HG03064 (cell line): ENCODE measurements at regions not wholly inside any gene's neighbourhood (a gene's known extent, or its start where the extent isn't known, plus 50 kb on each side); places are given as distances from the start of the nearest gene placed in this dataset.

ENCODE experiments used
- ATAC-seq: cut with Tn5 transposase; IDR thresholded peaks from one replicate; pipeline ENCODE4 v1.9.1; 2021; ENCODE audit warnings: low read depth; ENCODE audit not compliant: unreplicated experiment

- ATAC-seq: no peak
Measured at GRCh38 chr2:6676241-6676640, 189.5 kb downstream of the CMPK2 start.

GRCh38 chr2:6676776-6677175, 188.9 kb downstream of the CMPK2 start:
- ATAC-seq: no peak

GRCh38 chr2:6679471-6679870, 186.2 kb downstream of the CMPK2 start:
- no peak for ATAC-seq

GRCh38 chr2:6683516-6683915, 182.2 kb downstream of the CMPK2 start:
- ATAC-seq: no peak

GRCh38 chr2:6685447-6685846, 180.3 kb downstream of the CMPK2 start:
- ATAC-seq: no peak

- ATAC-seq: no peak
Measured at GRCh38 chr2:6692056-6692455, 173.7 kb downstream of the CMPK2 start.

- no peak for ATAC-seq
Measured at GRCh38 chr2:6692819-6693218, 172.9 kb downstream of the CMPK2 start.

- ATAC-seq: no peak
Measured at GRCh38 chr2:6694555-6694954, 171.2 kb downstream of the CMPK2 start.

- no peak for ATAC-seq
Measured at GRCh38 chr2:6700335-6700734, 165.4 kb downstream of the CMPK2 start.

- ATAC-seq: no peak
Measured at GRCh38 chr2:6704077-6704476, 161.6 kb downstream of the CMPK2 start.

GRCh38 chr2:6721395-6721794, 144.3 kb downstream of the CMPK2 start:
- ATAC-seq: no peak

- ATAC-seq: no peak
Measured at GRCh38 chr2:6722574-6722973, 143.1 kb downstream of the CMPK2 start.

GRCh38 chr2:6723865-6724604, 141.7 kb downstream of the CMPK2 start:
- ATAC-seq: no peak

GRCh38 chr2:6724605-6725140, 141.0 kb downstream of the CMPK2 start:
- ATAC-seq: no peak

GRCh38 chr2:6728156-6728555, 137.6 kb downstream of the CMPK2 start:
- no peak for ATAC-seq

- no peak for ATAC-seq
Measured at GRCh38 chr2:6730003-6730402, 135.7 kb downstream of the CMPK2 start.

GRCh38 chr2:6730649-6731532, 134.8 kb downstream of the CMPK2 start:
- no peak for ATAC-seq

- ATAC-seq: no peak
Measured at GRCh38 chr2:6739547-6739946, 126.2 kb downstream of the CMPK2 start.

- ATAC-seq: no peak
Measured at GRCh38 chr2:6741229-6741628, 124.5 kb downstream of the CMPK2 start.

GRCh38 chr2:6744038-6744437, 121.7 kb downstream of the CMPK2 start:
- no peak for ATAC-seq

GRCh38 chr2:6747433-6747832, 118.3 kb downstream of the CMPK2 start:
- ATAC-seq: no peak
